GM12878 (cell line): ENCODE measurements at regions not wholly inside any gene's neighbourhood (a gene's known extent, or its start where the extent isn't known, plus 50 kb on each side); places are given as distances from the start of the nearest gene placed in this dataset.

Source experiments
- CBX3 ChIP-seq: fragments of 200-600 bp; sonication (generic); IDR thresholded peaks from 2 replicates; pipeline ENCODE4 v1.6.1; 2016; ENCODE audit warnings: low read depth, borderline replicate concordance
- CHD1 ChIP-seq: IDR thresholded peaks from 2 replicates; pipeline ENCODE4 v1.6.1; 2012; ENCODE audit warnings: low read depth, low read length, improper control_type of control experiment
- FOXK2 ChIP-seq: fragments of 450-650 bp; IDR thresholded peaks from 2 replicates; pipeline ENCODE4 v1.6.1; 2017; ENCODE audit warnings: mild to moderate bottlenecking, moderate library complexity
- GABPA ChIP-seq: IDR thresholded peaks from 2 replicates; pipeline ENCODE4 v1.6.1; 2014; ENCODE audit warnings: antibody characterized with exemption, low read depth, mild to moderate bottlenecking, inconsistent platforms
- NBN ChIP-seq: fragments of 450-650 bp; IDR thresholded peaks from 2 replicates; pipeline ENCODE4 v1.6.1; 2016
- NFYA ChIP-seq: IDR thresholded peaks from 2 replicates; pipeline ENCODE4 v1.6.1; 2011; ENCODE audit warnings: low read depth, mild to moderate bottlenecking, low read length, improper control_type of control experiment, borderline replicate concordance
- PML ChIP-seq: IDR thresholded peaks from 2 replicates; pipeline ENCODE4 v1.6.1; 2012; ENCODE audit warnings: low read length, inconsistent platforms
- POU2F2 ChIP-seq: IDR thresholded peaks from 3 replicates; pipeline ENCODE4 v1.6.1; 2011; ENCODE audit warnings: low read depth, mild to moderate bottlenecking, low read length, borderline replicate concordance
- RAD21 ChIP-seq: IDR thresholded peaks from 2 replicates; pipeline ENCODE4 v1.6.1; 2011; ENCODE audit warnings: mild to moderate bottlenecking, low read depth, low read length, moderate library complexity; ENCODE audit not compliant: insufficient read depth
- RFX5 ChIP-seq: IDR thresholded peaks from 2 replicates; pipeline ENCODE4 v1.6.1; 2011; ENCODE audit warnings: low read depth, low read length, improper control_type of control experiment
- SREBF2 ChIP-seq: IDR thresholded peaks from 2 replicates; pipeline ENCODE4 v1.6.1; 2012; ENCODE audit warnings: mild to moderate bottlenecking, low read length
- TCF12 ChIP-seq: IDR thresholded peaks from 2 replicates; pipeline ENCODE4 v1.6.1; 2011; ENCODE audit warnings: low read depth, mild to moderate bottlenecking, low read length
- TCF3 ChIP-seq: IDR thresholded peaks from 2 replicates; pipeline ENCODE4 v1.6.1; 2012; ENCODE audit warnings: low read depth, mild to moderate bottlenecking, low read length, borderline replicate concordance; ENCODE audit not compliant: insufficient read depth
- ZNF622 ChIP-seq: fragments of 450-650 bp; IDR thresholded peaks from 2 replicates; pipeline ENCODE4 v1.6.1; 2017; ENCODE audit warnings: mild to moderate bottlenecking, inconsistent platforms
- TF ChIP-seq, protein P1 (sequence below): fragments of 450-650 bp; formaldehyde crosslinking; IDR thresholded peaks from 2 replicates; pipeline ENCODE4 v1.4.0; 2022; ENCODE audit warnings: mild to moderate bottlenecking, moderate library complexity
- TF ChIP-seq, protein P2 (sequence below): IDR thresholded peaks from 2 replicates; pipeline ENCODE4 v1.6.1; 2012; ENCODE audit warnings: improper control_type of control experiment, low read depth, low read length; ENCODE audit not compliant: insufficient replicate concordance
- TF ChIP-seq, protein P3 (sequence below): fragments of 450-650 bp; IDR thresholded peaks from 2 replicates; pipeline ENCODE4 v1.6.1; 2016; ENCODE audit warnings: mild to moderate bottlenecking
- TF ChIP-seq, protein P4 (sequence below): fragments of 450-650 bp; IDR thresholded peaks from 2 replicates; pipeline ENCODE4 v1.6.1; 2018; ENCODE audit warnings: borderline replicate concordance, mild to moderate bottlenecking; ENCODE audit not compliant: partially characterized antibody

DNA sequence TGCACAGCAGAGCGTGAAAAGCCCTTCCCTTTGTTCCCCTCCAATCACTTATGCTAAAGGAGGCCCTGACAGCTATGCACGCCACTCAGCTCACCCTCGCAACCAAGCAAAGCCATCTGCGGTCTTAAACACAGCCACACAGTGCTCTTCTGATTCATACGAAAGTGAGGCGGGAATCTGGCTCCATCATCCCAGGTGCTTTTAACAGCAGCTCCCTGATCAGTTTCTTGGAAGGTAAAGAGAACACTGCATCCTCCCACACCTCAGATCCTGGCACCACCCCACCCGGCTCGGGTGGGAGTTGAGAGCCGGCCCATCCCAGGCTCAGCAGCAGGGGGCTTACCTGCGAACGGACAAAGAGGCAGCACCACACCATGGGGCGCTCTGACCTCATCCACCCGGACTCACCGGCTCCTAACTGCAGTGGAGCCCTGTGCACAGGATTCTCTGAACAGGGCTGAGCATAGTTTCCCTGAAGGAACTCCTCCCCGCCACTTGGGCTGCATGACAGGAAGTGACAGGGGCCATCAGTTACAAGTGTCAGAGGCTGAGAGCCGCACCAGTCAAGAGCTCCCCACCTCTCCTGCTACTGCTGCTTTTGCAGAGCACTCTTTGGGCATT lies 114.3 kb upstream of the ARHGEF3 start (continued):
- TF ChIP-seq, protein P1, sequence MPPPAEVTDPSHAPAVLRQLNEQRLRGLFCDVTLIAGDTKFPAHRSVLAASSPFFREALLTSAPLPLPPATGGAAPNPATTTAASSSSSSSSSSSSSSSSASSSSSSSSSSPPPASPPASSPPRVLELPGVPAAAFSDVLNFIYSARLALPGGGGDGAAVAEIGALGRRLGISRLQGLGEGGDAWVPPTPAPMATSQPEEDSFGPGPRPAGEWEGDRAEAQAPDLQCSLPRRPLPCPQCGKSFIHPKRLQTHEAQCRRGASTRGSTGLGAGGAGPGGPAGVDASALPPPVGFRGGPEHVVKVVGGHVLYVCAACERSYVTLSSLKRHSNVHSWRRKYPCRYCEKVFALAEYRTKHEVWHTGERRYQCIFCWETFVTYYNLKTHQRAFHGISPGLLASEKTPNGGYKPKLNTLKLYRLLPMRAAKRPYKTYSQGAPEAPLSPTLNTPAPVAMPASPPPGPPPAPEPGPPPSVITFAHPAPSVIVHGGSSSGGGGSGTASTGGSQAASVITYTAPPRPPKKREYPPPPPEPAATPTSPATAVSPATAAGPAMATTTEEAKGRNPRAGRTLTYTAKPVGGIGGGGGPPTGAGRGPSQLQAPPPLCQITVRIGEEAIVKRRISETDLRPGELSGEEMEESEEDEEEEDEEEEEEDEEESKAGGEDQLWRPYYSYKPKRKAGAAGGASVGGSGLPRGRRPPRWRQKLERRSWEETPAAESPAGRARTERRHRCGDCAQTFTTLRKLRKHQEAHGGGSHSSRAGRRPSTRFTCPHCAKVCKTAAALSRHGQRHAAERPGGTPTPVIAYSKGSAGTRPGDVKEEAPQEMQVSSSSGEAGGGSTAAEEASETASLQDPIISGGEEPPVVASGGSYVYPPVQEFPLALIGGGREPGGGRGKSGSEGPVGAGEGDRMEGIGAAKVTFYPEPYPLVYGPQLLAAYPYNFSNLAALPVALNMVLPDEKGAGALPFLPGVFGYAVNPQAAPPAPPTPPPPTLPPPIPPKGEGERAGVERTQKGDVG (CRISPR knock-in tag), result no peak
- no peak for TF ChIP-seq RFX5
- no peak for TF ChIP-seq POU2F2
- no peak for TF ChIP-seq CBX3
- TF ChIP-seq, protein P2, sequence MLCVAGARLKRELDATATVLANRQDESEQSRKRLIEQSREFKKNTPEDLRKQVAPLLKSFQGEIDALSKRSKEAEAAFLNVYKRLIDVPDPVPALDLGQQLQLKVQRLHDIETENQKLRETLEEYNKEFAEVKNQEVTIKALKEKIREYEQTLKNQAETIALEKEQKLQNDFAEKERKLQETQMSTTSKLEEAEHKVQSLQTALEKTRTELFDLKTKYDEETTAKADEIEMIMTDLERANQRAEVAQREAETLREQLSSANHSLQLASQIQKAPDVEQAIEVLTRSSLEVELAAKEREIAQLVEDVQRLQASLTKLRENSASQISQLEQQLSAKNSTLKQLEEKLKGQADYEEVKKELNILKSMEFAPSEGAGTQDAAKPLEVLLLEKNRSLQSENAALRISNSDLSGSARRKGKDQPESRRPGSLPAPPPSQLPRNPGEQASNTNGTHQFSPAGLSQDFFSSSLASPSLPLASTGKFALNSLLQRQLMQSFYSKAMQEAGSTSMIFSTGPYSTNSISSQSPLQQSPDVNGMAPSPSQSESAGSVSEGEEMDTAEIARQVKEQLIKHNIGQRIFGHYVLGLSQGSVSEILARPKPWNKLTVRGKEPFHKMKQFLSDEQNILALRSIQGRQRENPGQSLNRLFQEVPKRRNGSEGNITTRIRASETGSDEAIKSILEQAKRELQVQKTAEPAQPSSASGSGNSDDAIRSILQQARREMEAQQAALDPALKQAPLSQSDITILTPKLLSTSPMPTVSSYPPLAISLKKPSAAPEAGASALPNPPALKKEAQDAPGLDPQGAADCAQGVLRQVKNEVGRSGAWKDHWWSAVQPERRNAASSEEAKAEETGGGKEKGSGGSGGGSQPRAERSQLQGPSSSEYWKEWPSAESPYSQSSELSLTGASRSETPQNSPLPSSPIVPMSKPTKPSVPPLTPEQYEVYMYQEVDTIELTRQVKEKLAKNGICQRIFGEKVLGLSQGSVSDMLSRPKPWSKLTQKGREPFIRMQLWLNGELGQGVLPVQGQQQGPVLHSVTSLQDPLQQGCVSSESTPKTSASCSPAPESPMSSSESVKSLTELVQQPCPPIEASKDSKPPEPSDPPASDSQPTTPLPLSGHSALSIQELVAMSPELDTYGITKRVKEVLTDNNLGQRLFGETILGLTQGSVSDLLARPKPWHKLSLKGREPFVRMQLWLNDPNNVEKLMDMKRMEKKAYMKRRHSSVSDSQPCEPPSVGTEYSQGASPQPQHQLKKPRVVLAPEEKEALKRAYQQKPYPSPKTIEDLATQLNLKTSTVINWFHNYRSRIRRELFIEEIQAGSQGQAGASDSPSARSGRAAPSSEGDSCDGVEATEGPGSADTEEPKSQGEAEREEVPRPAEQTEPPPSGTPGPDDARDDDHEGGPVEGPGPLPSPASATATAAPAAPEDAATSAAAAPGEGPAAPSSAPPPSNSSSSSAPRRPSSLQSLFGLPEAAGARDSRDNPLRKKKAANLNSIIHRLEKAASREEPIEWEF, result no peak
- TF ChIP-seq PML, result no peak
- no peak for TF ChIP-seq ZNF622
- no peak for TF ChIP-seq GABPA
- TF ChIP-seq, protein P3, sequence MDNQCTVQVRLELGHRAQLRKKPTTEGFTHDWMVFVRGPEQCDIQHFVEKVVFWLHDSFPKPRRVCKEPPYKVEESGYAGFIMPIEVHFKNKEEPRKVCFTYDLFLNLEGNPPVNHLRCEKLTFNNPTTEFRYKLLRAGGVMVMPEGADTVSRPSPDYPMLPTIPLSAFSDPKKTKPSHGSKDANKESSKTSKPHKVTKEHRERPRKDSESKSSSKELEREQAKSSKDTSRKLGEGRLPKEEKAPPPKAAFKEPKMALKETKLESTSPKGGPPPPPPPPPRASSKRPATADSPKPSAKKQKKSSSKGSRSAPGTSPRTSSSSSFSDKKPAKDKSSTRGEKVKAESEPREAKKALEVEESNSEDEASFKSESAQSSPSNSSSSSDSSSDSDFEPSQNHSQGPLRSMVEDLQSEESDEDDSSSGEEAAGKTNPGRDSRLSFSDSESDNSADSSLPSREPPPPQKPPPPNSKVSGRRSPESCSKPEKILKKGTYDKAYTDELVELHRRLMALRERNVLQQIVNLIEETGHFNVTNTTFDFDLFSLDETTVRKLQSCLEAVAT, result no peak
- TF ChIP-seq, protein P4, sequence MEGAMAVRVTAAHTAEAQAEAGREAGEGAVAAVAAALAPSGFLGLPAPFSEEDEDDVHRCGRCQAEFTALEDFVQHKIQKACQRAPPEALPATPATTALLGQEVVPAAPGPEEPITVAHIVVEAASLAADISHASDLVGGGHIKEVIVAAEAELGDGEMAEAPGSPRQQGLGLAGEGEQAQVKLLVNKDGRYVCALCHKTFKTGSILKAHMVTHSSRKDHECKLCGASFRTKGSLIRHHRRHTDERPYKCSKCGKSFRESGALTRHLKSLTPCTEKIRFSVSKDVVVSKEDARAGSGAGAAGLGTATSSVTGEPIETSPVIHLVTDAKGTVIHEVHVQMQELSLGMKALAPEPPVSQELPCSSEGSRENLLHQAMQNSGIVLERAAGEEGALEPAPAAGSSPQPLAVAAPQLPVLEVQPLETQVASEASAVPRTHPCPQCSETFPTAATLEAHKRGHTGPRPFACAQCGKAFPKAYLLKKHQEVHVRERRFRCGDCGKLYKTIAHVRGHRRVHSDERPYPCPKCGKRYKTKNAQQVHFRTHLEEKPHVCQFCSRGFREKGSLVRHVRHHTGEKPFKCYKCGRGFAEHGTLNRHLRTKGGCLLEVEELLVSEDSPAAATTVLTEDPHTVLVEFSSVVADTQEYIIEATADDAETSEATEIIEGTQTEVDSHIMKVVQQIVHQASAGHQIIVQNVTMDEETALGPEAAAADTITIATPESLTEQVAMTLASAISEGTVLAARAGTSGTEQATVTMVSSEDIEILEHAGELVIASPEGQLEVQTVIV, result no peak
- TF ChIP-seq NBN, result no peak
- TF ChIP-seq CHD1, result no peak
- peak; percentile 76; the same call in 1 of the 2 replicates for TF ChIP-seq TCF12
- TF ChIP-seq RAD21, result no peak
- TF ChIP-seq FOXK2, result no peak
- 0 out of 2 replicates have a peak, but pooled peaks have one; percentile 64 for TF ChIP-seq TCF3
- TF ChIP-seq SREBF2, result no peak
- no peak for TF ChIP-seq NFYA
